ENCODE measurements at regions not wholly inside any gene's neighbourhood (a gene's known extent, or its start where the extent isn't known, plus 50 kb on each side); places are given as distances from the start of the nearest gene placed in this dataset.
"Not testable (repeated sequence)": the region's sequence is repeated elsewhere in the genome, so short reads cannot be mapped to it uniquely, and the experiment has no call there.

DNA sequence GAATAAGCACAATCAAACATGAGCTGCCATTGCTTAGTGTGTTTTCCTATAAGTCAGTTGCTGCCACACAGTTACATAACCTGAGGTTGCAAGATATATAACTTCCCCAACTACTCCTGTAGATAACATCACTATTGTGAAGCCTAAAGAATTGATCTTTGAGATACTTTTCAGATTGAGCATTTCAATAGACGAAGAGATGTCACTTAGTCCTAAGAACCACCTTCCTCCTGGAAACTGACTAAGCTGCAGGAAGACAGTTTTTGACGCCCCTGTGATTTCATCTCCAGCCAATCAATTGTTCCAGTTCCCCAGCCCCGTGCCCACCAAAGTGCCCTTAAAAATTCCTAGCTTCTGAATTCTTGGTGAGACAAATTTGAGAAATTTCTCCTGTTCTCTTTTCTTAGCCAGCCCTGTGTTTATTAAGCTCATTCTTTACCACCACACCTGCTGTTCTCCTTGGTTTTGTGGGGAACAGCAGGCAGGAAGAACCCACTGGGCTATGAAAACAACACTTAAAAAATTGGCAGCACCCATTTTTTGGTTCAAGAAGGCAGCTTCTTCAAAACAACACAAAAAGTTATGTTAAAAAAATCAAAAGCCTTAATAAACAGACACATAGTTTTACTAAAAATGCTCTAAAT, 317.1 kb upstream of the PABPC4L start:
- Histone ChIP-seq H3K27ac (no peak overlapping the region), H3K9me3 (no peaks in the 10 kb centered on the region), H3K4me1 (no peaks in the 10 kb centered on the region), H3K27me3 (no peaks in the 10 kb centered on the region), H3K4me3 (replicated peaks in 1 of 3) (no peak overlapping the region), H3K36me3 (no peaks in the 10 kb centered on the region)
- intact Hi-C loops (cut with DNase I) = no loop called here
- WGBS, 2 donors = 44 to 63% methylated on average over 3 of the region's 3 CpGs
- peak; percentile 6 to 7 for DNase-seq
- no peak for TF ChIP-seq POLR2A (IDR thresholded peaks at IDR 0.05)
- TF ChIP-seq, protein P1, sequence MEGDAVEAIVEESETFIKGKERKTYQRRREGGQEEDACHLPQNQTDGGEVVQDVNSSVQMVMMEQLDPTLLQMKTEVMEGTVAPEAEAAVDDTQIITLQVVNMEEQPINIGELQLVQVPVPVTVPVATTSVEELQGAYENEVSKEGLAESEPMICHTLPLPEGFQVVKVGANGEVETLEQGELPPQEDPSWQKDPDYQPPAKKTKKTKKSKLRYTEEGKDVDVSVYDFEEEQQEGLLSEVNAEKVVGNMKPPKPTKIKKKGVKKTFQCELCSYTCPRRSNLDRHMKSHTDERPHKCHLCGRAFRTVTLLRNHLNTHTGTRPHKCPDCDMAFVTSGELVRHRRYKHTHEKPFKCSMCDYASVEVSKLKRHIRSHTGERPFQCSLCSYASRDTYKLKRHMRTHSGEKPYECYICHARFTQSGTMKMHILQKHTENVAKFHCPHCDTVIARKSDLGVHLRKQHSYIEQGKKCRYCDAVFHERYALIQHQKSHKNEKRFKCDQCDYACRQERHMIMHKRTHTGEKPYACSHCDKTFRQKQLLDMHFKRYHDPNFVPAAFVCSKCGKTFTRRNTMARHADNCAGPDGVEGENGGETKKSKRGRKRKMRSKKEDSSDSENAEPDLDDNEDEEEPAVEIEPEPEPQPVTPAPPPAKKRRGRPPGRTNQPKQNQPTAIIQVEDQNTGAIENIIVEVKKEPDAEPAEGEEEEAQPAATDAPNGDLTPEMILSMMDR (IDR thresholded peaks at IDR 0.05) = no peak

DNA sequence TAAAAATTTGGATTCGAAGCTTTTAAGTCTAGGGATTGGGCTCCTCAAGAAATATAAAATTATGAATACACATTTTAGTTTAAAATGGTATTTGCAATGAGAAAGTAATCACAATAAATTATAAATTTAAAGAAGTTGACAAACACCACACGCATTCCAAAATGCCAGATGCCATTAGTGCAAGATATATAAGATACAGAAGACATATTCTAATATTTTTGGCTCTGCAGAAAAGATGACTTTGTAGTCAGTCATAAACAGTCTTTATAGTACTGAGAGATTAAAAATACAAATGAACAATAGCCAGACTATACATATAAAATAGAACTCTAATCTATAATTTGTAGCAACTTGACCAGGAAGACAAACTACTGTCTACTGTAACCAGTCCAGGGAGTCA, 309.0 kb upstream of the PABPC4L start:
- Histone ChIP-seq H3K27ac (no peak overlapping the region), H3K27me3 (no peaks in the 10 kb centered on the region), H3K4me1 (no peaks in the 10 kb centered on the region), H3K9me3 (no peaks in the 10 kb centered on the region), H3K4me3 (replicated peaks in 1 of 3) (no peak overlapping the region), H3K36me3 (no peaks in the 10 kb centered on the region)
- TF ChIP-seq, protein P1 (IDR thresholded peaks at IDR 0.05) = no peak
- no peak for TF ChIP-seq POLR2A (IDR thresholded peaks at IDR 0.05)
- WGBS, 2 donors = 89% methylated on average over 2 of the region's 2 CpGs
- intact Hi-C loops (cut with DNase I) = no loop called here
- no peak for DNase-seq

DNA sequence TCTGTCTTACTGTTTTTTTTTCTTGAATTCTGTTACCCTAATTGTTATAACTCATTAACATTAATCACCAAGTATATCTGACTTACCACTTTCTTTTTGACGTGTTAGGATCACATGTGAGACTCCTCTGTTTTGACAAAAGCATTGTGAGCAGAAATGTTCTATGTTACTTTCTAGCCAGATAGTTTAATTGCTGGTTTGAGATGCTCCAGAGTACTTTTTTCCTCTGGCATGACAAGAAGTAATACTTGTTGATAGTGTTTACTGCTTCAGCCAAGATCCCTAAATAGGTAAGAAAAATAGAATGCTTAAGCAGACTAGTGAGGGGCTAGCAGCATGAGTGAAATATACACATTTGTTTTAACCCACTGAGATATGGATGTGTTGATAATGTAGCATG, 303.9 kb upstream of the PABPC4L start:
- WGBS, 2 donors = 82 to 86% methylated on average over 1 of the region's 1 CpG
- Histone ChIP-seq H3K27ac (no peak overlapping the region), H3K27me3 (no peaks in the 10 kb centered on the region), H3K9me3 (no peaks in the 10 kb centered on the region), H3K36me3 (no peaks in the 10 kb centered on the region), H3K4me3 (replicated peaks in 1 of 3) (no peak overlapping the region), H3K4me1 (no peaks in the 10 kb centered on the region)
- intact Hi-C loops (cut with DNase I) = no loop called here
- DNase-seq = no peak
- no peak for TF ChIP-seq POLR2A (IDR thresholded peaks at IDR 0.05)
- TF ChIP-seq, protein P1 (IDR thresholded peaks at IDR 0.05) = no peak

DNA sequence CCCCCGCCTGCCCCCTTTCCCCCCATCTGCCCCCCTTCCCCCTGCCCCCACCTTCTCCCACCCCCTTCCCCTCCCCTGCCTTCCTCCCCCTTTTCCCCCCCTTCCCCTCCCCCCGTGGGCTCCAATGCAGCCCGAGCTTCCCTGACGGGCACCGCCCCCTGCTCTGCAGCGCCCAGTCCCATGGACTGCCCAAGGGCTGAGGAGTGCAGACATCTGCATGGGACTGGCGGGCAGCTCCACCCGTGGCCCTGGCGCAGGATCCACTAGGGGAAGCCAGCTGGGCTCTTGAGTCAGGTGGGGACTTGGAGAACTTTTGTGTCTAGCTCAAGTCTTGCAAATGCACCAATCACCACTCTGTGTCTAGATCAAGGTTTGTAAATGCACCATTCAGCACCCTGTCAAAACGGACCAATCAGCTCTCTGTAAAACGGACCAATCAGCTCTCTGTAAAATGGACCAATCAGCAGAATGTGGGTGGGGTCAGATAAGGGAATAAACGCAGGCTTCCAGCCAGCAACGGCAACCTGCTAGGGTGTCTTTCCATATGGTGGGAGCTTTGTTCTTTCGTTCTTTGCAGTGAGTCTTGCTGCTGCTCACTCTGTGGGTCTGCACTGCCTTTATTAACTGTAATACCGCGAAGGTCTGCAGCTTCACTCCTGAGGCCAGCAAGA, 300.5 kb upstream of the PABPC4L start:
- intact Hi-C loops (cut with DNase I) = no loop called here
- Histone ChIP-seq H3K9me3 (no peaks in the 10 kb centered on the region), H3K4me3 (replicated peaks in 1 of 3) (no peak overlapping the region), H3K36me3 (no peaks in the 10 kb centered on the region), H3K27ac (no peak overlapping the region), H3K27me3 (no peaks in the 10 kb centered on the region), H3K4me1 (no peaks in the 10 kb centered on the region)
- 84 to 85% methylated on average over 8 of the region's 16 CpGs for WGBS, 2 donors
- no peak for DNase-seq
- TF ChIP-seq POLR2A (IDR thresholded peaks at IDR 0.05) = no peak
- TF ChIP-seq, protein P1 (IDR thresholded peaks at IDR 0.05) = no peak

DNA sequence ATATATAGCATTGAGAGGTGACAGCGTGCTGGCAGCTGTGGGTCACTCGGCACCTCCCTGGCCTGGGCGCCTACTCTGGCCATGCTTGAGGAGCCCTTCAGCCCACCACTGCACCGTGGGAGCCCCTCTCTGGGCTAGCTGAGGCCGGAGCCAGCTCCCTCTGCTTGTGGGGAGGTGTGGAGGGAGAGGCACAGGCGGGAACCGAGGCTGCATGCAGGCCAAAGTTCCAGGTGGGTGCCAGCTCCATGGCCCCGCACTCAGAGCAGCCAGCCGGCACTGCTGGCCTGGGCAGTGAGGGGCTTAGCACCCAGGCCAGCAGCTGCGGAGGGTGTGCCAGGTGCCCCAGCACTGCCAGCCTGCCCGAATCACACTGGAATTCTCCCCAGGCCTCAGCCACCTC, 299.9 kb upstream of the PABPC4L start:
- H3K27me3 ChIP-seq; H3K4me1 ChIP-seq; DNase-seq; H3K4me3 ChIP-seq (replicated peaks in 1 of 3); intact Hi-C loops (cut with DNase I); H3K27ac ChIP-seq; H3K9me3 ChIP-seq; H3K36me3 ChIP-seq: not testable (repeated sequence)
- WGBS, 2 donors = 96% methylated on average over 6 to 10 of the region's 11 CpGs

Data from thyroid gland (tissue), 4 donors.